ENCODE measurements at regions not wholly inside any gene's neighbourhood (a gene's known extent, or its start where the extent isn't known, plus 50 kb on each side); places are given as distances from the start of the nearest gene placed in this dataset.

DNA sequence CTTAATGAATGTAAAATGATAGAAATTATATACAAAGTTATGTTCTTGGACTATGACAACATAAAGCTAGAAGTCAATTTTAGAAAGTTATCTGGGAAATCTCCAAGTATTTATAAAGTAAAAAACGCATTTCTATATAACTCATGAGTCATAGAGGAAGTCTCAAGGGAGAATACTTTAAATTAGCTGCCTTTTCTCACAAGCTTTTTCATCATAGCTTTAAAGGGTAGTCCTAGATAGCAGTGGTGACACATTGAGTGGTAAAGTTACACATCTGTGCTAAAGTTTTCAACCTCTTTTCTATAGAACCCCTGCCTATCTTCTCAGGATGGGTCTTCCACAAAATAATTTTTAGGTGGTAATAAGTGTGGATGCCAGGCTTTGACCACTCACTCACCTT is 598.3 kb upstream of the FAM174A start:
- TF ChIP-seq CTCF (IDR thresholded peaks at IDR 0.05), result no peak
- no peak overlapping the region for H3K4me3 ChIP-seq
- no peak for DNase-seq (ENCODE audit: low spot score)
- H3K27ac ChIP-seq, result no peak overlapping the region

GRCh38 chr5:99929806-99930135 is 605.4 kb upstream of the FAM174A start:
- Histone ChIP-seq H3K27ac (no peak overlapping the region), H3K4me3 (no peak overlapping the region)
- no peak for TF ChIP-seq CTCF (IDR thresholded peaks at IDR 0.05)
- no peak for DNase-seq (ENCODE audit: low spot score)

GRCh38 chr5:99929067-99929805 is 605.9 kb upstream of the FAM174A start:
- TF ChIP-seq CTCF (IDR thresholded peaks at IDR 0.05), result no peak
- Histone ChIP-seq H3K27ac (no peak overlapping the region), H3K4me3 (no peak overlapping the region)
- no peak for DNase-seq (ENCODE audit: low spot score)

GRCh38 chr5:99928490-99928889 is 606.7 kb upstream of the FAM174A start:
- TF ChIP-seq CTCF (IDR thresholded peaks at IDR 0.05), result no peak
- DNase-seq (ENCODE audit: low spot score), result no peak
- H3K4me3 ChIP-seq, result no peak overlapping the region
- no peak overlapping the region for H3K27ac ChIP-seq

DNA sequence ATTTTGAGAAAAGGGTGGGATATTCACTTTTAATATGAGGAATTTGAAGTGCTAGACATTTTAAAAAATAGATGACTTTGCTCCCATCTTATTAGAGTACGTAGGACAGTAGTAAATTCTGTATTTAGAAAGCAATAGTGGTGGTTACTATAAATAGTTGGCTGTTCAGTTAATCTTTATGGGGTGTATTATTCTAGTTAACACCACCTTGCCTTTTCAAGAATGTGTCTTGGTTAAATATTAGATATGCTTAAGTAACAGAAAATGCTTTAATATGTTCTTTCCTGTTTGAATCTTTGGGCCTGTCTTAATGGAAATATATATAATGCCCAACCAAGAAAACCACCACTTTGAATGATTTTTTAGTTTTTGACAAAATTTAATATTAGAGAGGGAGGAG is 608.7 kb upstream of the FAM174A start:
- no peak for DNase-seq (ENCODE audit: low spot score)
- TF ChIP-seq CTCF (IDR thresholded peaks at IDR 0.05), result no peak
- Histone ChIP-seq H3K4me3 (no peak overlapping the region), H3K27ac (no peak overlapping the region)

DNA sequence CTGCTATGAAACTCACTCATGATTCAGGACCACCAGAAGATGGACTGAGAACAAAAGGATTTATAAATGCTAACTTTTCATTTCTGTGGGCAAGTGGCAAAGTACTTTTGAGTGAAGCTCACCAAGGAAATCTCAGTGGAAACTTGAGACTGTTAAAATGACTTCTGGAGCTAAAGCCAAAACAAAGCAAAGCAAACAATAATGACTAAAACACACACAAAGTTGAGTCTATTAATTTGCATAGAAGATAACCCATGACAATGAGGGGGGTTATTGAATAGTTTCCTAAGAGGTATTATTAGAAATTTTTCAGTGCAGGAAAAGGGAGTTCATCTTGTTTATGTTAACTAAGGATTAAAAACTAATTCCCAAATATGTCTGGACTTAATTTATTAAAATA is 612.8 kb upstream of the FAM174A start:
- Histone ChIP-seq H3K27ac (no peak overlapping the region), H3K4me3 (no peak overlapping the region)
- no peak for DNase-seq (ENCODE audit: low spot score)
- TF ChIP-seq CTCF (IDR thresholded peaks at IDR 0.05), result no peak

DNA sequence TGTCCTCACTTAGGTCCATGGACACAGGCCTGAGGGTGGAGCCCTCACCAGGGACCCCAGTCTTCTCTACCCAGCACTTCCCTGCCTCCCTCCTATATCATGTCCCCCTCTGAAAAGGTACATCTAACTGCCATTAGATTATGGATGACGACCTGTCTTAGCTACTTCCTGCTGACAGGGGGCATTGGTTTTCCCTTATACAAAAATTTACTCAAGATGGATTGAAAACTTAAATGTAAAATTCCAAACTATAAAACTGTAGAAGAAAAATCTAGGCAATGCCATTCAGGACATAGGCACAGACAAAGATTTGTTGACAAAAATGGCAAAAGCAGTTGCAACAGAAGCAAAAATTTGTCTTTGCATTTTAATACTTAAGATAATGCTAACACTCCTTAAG is 623.2 kb upstream of the FAM174A start:
- H3K27ac ChIP-seq, result no peak overlapping the region
- H3K4me3 ChIP-seq, result no peak overlapping the region
- no peak for TF ChIP-seq CTCF (IDR thresholded peaks at IDR 0.05)
- no peak for DNase-seq (ENCODE audit: low spot score)
